ENCODE measurements at regions not wholly inside any gene's neighbourhood (a gene's known extent, or its start where the extent isn't known, plus 50 kb on each side); places are given as distances from the start of the nearest gene placed in this dataset.

DNA sequence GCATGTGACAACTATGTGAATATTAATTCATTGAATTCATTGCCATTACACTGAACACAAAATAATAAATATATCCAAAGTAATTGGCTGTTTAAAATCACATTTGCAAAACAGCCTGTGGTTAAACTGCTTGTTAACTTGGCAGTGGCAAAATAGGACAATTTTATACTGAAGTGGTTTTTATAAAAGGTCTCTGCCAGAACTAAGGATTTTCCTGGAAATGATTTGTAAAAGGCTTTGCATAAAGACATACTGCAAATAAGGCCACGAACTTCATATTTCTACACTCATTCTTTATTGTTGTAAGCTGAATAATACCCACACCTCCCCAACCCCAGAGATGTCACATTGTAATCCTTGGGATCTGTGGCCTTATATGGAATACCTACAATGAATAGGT is 370.3 kb upstream of the RGMB start:
- DNase-seq (ENCODE audit: low spot score) = no peak
- TF ChIP-seq, protein P1, sequence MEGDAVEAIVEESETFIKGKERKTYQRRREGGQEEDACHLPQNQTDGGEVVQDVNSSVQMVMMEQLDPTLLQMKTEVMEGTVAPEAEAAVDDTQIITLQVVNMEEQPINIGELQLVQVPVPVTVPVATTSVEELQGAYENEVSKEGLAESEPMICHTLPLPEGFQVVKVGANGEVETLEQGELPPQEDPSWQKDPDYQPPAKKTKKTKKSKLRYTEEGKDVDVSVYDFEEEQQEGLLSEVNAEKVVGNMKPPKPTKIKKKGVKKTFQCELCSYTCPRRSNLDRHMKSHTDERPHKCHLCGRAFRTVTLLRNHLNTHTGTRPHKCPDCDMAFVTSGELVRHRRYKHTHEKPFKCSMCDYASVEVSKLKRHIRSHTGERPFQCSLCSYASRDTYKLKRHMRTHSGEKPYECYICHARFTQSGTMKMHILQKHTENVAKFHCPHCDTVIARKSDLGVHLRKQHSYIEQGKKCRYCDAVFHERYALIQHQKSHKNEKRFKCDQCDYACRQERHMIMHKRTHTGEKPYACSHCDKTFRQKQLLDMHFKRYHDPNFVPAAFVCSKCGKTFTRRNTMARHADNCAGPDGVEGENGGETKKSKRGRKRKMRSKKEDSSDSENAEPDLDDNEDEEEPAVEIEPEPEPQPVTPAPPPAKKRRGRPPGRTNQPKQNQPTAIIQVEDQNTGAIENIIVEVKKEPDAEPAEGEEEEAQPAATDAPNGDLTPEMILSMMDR (IDR thresholded peaks at IDR 0.05; ENCODE audit: extremely low read depth, missing control alignments) = no peak

DNA sequence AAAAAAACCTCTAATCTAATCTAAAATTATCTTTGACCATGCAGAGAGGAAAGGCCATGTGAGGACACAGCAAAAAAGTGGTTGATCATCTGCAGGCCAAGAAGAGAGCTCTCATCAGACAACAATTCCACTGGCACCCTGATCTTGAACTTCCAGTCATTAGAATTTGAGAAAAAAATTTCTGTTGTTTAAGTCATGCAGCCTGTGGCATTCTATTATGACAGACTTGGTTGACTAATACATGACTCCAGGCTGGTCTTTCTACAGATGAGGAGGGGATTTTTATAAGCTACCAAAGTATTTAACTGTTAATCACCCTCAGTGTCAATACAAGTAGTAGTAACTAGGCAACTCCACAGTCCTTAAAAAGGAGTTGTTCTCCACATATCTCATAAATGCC is 358.5 kb upstream of the RGMB start:
- TF ChIP-seq, protein P1 (IDR thresholded peaks at IDR 0.05; ENCODE audit: extremely low read depth, missing control alignments) = no peak

DNA sequence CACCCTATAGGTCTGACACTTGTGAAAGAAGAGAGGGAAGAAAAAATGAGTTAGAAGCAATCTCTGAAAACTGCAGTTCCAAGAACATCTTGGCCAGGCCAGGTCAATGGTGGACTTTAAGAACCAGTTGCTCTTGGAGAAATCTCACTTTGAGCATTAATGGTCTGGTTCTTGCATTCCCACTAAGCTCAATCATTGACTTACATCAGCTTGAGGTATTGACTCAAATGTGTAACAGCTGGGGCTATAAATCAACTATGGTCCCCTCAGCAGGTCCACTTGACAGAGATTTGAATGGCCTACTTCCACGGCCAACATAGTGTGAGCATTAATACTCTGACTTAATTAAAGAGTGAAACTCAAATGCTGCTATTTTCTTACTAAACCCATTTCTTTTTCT is 357.8 kb upstream of the RGMB start:
- TF ChIP-seq, protein P1 (IDR thresholded peaks at IDR 0.05; ENCODE audit: extremely low read depth, missing control alignments) = no peak
- DNase-seq (ENCODE audit: low spot score) = no peak

More for the DNA sequence above, 358.5 kb upstream of the RGMB start:
- no peak for DNase-seq (ENCODE audit: low spot score)

DNA sequence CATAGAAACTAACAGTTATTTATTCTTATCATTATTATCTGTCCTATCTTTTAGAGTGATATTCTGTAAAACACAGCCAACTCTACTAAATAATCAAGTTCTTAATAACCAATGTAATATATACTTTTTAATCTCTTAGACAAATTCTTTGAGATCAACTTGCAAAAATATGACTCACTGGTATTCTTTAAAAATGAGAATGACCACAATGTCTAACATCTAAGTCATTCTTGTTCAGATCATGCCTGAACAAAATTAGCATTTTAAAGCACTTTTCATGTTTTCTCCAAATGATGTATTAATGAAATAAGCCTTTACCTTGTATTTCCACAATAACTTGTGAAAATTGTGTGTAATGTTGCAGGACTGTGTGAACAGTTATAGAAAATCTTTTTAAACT is 356.9 kb upstream of the RGMB start:
- DNase-seq (ENCODE audit: low spot score) = no peak
- TF ChIP-seq, protein P1 (IDR thresholded peaks at IDR 0.05; ENCODE audit: extremely low read depth, missing control alignments) = no peak

DNA sequence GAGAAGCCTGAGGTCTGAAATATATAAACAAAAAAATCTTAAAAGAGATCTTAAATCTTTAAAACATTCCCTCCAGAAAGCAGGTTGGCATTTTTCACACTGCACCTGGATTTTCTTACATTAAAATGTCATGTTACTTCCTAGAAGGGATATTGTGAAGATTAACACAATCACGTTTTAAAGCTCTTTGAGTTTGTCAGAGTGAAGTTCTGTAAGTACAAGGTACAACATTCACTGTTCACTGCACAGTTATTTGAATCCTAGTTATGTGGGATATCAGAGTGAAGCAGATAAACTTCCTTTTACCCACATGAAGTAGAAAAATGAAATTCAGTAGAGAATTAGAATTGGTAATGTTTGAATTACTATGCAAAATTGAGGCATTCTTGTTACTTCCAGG is 353.6 kb upstream of the RGMB start:
- no peak for DNase-seq (ENCODE audit: low spot score)
- TF ChIP-seq, protein P1 (IDR thresholded peaks at IDR 0.05; ENCODE audit: extremely low read depth, missing control alignments) = no peak

DNA sequence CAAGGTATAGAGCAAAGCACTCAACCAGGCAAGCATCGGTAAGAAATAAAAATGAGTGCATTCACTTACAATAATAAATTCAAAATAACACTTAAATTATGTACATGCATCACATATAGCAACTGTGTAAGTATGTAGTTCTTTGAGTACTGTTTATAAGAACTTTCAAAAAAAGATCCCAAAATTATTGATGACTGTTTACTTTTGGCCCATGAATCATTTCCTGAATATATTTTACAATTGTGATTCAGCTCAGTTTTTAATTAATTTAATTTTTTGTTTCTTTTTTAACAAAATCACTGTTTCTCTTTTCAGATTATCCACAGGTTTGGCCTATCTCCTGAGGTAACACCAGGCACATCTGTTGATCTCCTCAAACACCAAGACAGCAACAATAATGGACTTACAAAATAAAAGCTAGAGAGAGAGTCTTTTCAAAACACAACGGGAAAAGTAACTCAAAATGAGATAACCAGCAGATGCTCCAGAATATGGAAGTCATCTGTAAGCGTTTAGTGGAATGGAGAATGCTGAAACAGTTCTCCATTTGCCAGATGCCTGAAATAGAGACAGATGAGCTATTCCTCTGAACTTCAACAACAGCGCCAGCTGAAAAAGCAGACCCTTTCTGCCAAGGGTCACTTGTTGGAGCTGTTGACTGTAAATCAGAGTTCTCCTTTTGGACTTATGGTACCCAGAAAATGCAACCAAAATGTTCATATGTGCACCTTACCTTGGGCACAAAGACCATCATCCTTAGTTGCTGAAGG is 348.6 kb upstream of the RGMB start:
- TF ChIP-seq, protein P1 (IDR thresholded peaks at IDR 0.05; ENCODE audit: extremely low read depth, missing control alignments) = no peak
- no peak for DNase-seq (ENCODE audit: low spot score)

DNA sequence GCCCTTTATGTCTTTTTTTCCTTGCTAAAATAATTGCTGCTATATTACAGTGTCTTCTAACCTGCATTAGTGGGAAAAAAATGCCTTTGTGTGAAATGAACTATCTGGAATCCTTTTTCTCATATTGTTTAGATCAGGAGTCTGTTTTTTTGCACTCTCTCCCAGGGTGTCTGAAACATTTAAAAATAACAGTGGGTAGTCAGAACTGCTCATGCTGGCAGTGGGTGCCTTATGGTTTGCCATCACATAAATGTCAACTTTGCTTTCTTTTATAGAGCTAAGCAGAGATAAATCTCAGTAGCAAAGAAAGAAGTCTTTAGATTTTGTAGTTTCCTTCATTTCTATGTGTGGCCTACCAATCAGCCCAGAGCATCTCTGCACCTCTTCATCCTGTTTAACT is 347.8 kb upstream of the RGMB start:
- TF ChIP-seq, protein P1 (IDR thresholded peaks at IDR 0.05; ENCODE audit: extremely low read depth, missing control alignments) = no peak
- DNase-seq (ENCODE audit: low spot score) = no peak

Measured in GM20000 (cell line).